Spleen (tissue), 11 donors: ENCODE measurements at regions not wholly inside any gene's neighbourhood (a gene's known extent, or its start where the extent isn't known, plus 50 kb on each side); places are given as distances from the start of the nearest gene placed in this dataset.

Experiments used
- DNase-seq: peaks from one replicate; pipeline ENCODE4 v3.0.0-alpha.2; 2020
- H3K27ac ChIP-seq, 8 donors: fragments of 200-600 bp; sonication (generic) in 7 of 8; 1 replicate in 4 of 8; 2 replicates in 4 of 8; pipeline versions ENCODE4 v1.5.0 to v1.8.0; 2016 to 2021; ENCODE audit warnings: inconsistent platforms in 4 of 8, mild to moderate bottlenecking in 4 of 8, moderate library complexity in 1 of 8
- H3K27me3 ChIP-seq, 7 donors: fragments of 200-600 bp; sonication (generic) in 6 of 7; replicated peaks in 1 of 7; 1 replicate in 4 of 7; 2 replicates in 3 of 7; pipeline versions ENCODE4 v1.5.0 to v1.8.0; 2016 to 2021; ENCODE audit warnings: inconsistent platforms in 3 of 7, mild to moderate bottlenecking in 1 of 7
- H3K36me3 ChIP-seq, 6 donors: fragments of 200-600 bp; sonication (generic) in 5 of 6; 1 replicate in 4 of 6; 2 replicates in 2 of 6; pipeline versions ENCODE4 v1.5.0 to v1.8.0; 2016 to 2021; ENCODE audit warnings: inconsistent platforms in 2 of 6
- H3K4me1 ChIP-seq, 6 donors: fragments of 200-600 bp; sonication (generic) in 5 of 6; 1 replicate in 3 of 6; 2 replicates in 3 of 6; pipeline versions ENCODE4 v1.5.0 to v1.8.0; 2016 to 2021; ENCODE audit warnings: inconsistent platforms in 3 of 6
- H3K4me3 ChIP-seq, 8 donors: fragments of 200-600 bp; sonication (generic) in 7 of 8; 1 replicate in 4 of 8; 2 replicates in 4 of 8; pipeline versions ENCODE4 v1.5.0 to v1.8.0; 2016 to 2021; ENCODE audit warnings: inconsistent platforms in 4 of 8, mild to moderate bottlenecking in 4 of 8, moderate library complexity in 2 of 8
- H3K9me3 ChIP-seq, 8 donors: fragments of 200-600 bp; sonication (generic) in 7 of 8; 1 replicate in 4 of 8; 2 replicates in 4 of 8; pipeline versions ENCODE4 v1.5.0 to v1.8.0; 2016 to 2021; ENCODE audit warnings: inconsistent platforms in 4 of 8
- CTCF ChIP-seq, 11 experiments: fragments of 200-600 bp in 7 of 11; fragments of 450-650 bp in 4 of 11; sonication (generic) in 4 of 11; IDR thresholded peaks in 8 of 11; conservative IDR thresholded peaks in 3 of 11; 1 replicate in 7 of 11; 2 replicates in 4 of 11; pipeline versions ENCODE4 v1.4.0 to v1.8.0; 2016 to 2021; ENCODE audit warnings: antibody characterized with exemption in 11 of 11, inconsistent platforms in 4 of 11, mild to moderate bottlenecking in 1 of 11
- POLR2A ChIP-seq, 3 donors: fragments of 450-650 bp; IDR thresholded peaks; one replicate each; pipeline ENCODE4 v1.5.1; 2017; ENCODE audit warnings: antibody characterized with exemption in 3 of 3, mild to moderate bottlenecking in 1 of 3
- POLR2AphosphoS5 ChIP-seq, 3 donors: sonication (generic); formaldehyde crosslinking; IDR thresholded peaks; one replicate each; pipeline ENCODE4 v1.5.1; 2017; ENCODE audit warnings: antibody characterized with exemption in 3 of 3
- WGBS, 5 donors: extraction: QIAGEN DNeasy Blood & Tissue Kit in 3 of 5; methylation state at CpG; one replicate each; pipeline versions ENCODE4 v1.1.5 to v1.1.7; 2013 to 2018; 5-methylcytosine and 5-hydroxymethylcytosine counted together
- intact Hi-C: fragments of 100-400 bp; cut with DNase I; formaldehyde crosslinking; loops from one replicate; pipeline ENCODE4 v1.15.0; 2023; ENCODE audit warnings: low total_unique reads
- donor health status: healthy with polysubstance abuse.
- donor health status: DM: no; HTN: no; CAD: no; lungs with moderate emphysema.
- donor health status: DM: no; HTN: no; CAD: no.
- donor health status: Bipolar disorder and iron deficiency.
- donor health status: healthy.
- donor health status: DM: no; HTN: no; CAD: no.
- donor health status: DM: yes; HTN: yes; CAD: no.

DNA sequence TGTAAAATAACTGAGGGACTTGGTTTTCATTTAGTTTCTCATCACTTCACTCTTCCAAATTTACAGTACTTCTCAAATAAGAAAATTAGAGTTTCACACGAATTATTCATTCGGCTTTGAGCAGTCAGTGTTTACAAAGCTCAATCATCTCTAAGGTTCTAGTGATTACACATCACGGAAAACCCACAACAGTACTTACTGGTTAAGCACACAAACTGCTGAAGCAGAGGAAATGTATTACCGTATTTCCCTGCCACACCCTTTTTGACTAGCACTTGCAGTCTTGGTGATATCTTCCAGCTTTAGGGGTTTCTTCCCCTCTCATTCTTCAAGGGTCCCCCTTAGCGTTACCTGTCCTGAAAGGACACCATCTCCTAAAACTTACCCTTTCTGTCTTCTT is 164.8 kb upstream of the CDIN1 start:
- Histone ChIP-seq H3K36me3 (no peaks in the 10 kb centered on the region), H3K4me3 (no peak overlapping the region), H3K27me3 (no peaks in the 10 kb centered on the region), H3K27ac (no peak overlapping the region), H3K9me3 (peaks cover 0 to 8% (median 0%) of the 10 kb centered on the region in 8 donors), H3K4me1 (no peaks in the 10 kb centered on the region)
- no peak for DNase-seq
- TF ChIP-seq POLR2A (IDR thresholded peaks at IDR 0.05), result no peak
- no peak for TF ChIP-seq CTCF (IDR thresholded peaks at IDR 0.05 in 8 of 11, conservative IDR thresholded peaks at IDR 0.05 in 3 of 11)
- no peak for TF ChIP-seq POLR2AphosphoS5 (IDR thresholded peaks at IDR 0.05)
- 71 to 85% (median 77%) methylated on average over 5 of the region's 5 CpGs for WGBS, 5 donors
- intact Hi-C loops, result no loop called here

- 78 to 98% (median 89%) methylated on average over 1 of the region's 1 CpG for WGBS, 5 donors
- Histone ChIP-seq H3K36me3 (no peaks in the 10 kb centered on the region), H3K4me3 (no peak overlapping the region), H3K27ac (no peak overlapping the region), H3K27me3 (no peaks in the 10 kb centered on the region), H3K4me1 (no peaks in the 10 kb centered on the region), H3K9me3 (peaks cover 0 to 11% (median 1%) of the 10 kb centered on the region in 8 donors)
- TF ChIP-seq POLR2A (IDR thresholded peaks at IDR 0.05), result no peak
- TF ChIP-seq POLR2AphosphoS5 (IDR thresholded peaks at IDR 0.05), result no peak
- no peak for TF ChIP-seq CTCF (IDR thresholded peaks at IDR 0.05 in 8 of 11, conservative IDR thresholded peaks at IDR 0.05 in 3 of 11)
- DNase-seq, result no peak
- intact Hi-C loops, result no loop called here
Observed at GRCh38 chr15:36415643-36416042, 163.8 kb upstream of the CDIN1 start.

- H3K9me3 ChIP-seq, result peaks cover 0 to 39% (median 24%) of the 10 kb centered on the region in 8 donors
- no peak overlapping the region for H3K4me3 ChIP-seq
- no peak for TF ChIP-seq POLR2A (IDR thresholded peaks at IDR 0.05)
- TF ChIP-seq CTCF (IDR thresholded peaks at IDR 0.05 in 8 of 11, conservative IDR thresholded peaks at IDR 0.05 in 3 of 11), result no peak
- TF ChIP-seq POLR2AphosphoS5 (IDR thresholded peaks at IDR 0.05), result no peak
Observed at GRCh38 chr15:36422631-36423030, 156.8 kb upstream of the CDIN1 start.

GRCh38 chr15:36426691-36427090 is 152.7 kb upstream of the CDIN1 start:
- no peak overlapping the region for H3K4me3 ChIP-seq
- no peak overlapping the region for H3K27ac ChIP-seq
- no peaks in the 10 kb centered on the region for H3K36me3 ChIP-seq
- no peaks in the 10 kb centered on the region for H3K27me3 ChIP-seq
- no peaks in the 10 kb centered on the region for H3K4me1 ChIP-seq
- WGBS, 5 donors, result 86 to 94% (median 89%) methylated on average over 4 of the region's 4 CpGs
- TF ChIP-seq POLR2A (IDR thresholded peaks at IDR 0.05), result no peak
- TF ChIP-seq CTCF (IDR thresholded peaks at IDR 0.05 in 8 of 11, conservative IDR thresholded peaks at IDR 0.05 in 3 of 11), result no peak
- TF ChIP-seq POLR2AphosphoS5 (IDR thresholded peaks at IDR 0.05), result no peak
- no peak for DNase-seq
- intact Hi-C loops, result no loop called here
- peaks cover 0 to 18% (median 9%) of the 10 kb centered on the region in 8 donors for H3K9me3 ChIP-seq

More at GRCh38 chr15:36422631-36423030, 156.8 kb upstream of the CDIN1 start:
- WGBS, 5 donors, result 69 to 84% (median 78%) methylated on average over 2 of the region's 2 CpGs
- Histone ChIP-seq H3K36me3 (no peaks in the 10 kb centered on the region), H3K27me3 (no peaks in the 10 kb centered on the region), H3K27ac (no peak overlapping the region), H3K4me1 (no peaks in the 10 kb centered on the region)
- intact Hi-C loops, result no loop called here
- DNase-seq, result no peak
